ENCODE measurements at regions not wholly inside any gene's neighbourhood (a gene's known extent, or its start where the extent isn't known, plus 50 kb on each side); places are given as distances from the start of the nearest gene placed in this dataset.

DNA sequence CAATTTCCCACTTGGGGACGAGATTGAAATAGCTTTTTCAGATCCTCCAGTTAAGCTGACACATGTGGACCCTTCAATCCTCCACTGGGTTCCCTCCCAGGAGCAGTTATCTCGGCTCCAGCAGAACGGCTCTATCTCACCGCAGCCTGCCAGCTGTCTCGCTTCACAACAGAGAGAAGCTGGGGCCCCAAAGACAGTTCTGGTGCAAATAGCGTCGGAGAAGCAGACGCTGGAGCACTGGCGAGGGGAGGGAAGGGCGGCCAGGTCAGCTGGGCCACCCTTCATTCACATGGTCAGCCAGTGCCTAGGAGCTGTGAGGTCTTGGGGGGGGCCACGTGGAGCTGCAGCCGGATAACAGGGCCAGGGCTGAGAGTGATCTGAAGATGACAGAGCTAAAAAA, 141.3 kb upstream of the SDK2 start:
- DNase-seq, result no peak

DNA sequence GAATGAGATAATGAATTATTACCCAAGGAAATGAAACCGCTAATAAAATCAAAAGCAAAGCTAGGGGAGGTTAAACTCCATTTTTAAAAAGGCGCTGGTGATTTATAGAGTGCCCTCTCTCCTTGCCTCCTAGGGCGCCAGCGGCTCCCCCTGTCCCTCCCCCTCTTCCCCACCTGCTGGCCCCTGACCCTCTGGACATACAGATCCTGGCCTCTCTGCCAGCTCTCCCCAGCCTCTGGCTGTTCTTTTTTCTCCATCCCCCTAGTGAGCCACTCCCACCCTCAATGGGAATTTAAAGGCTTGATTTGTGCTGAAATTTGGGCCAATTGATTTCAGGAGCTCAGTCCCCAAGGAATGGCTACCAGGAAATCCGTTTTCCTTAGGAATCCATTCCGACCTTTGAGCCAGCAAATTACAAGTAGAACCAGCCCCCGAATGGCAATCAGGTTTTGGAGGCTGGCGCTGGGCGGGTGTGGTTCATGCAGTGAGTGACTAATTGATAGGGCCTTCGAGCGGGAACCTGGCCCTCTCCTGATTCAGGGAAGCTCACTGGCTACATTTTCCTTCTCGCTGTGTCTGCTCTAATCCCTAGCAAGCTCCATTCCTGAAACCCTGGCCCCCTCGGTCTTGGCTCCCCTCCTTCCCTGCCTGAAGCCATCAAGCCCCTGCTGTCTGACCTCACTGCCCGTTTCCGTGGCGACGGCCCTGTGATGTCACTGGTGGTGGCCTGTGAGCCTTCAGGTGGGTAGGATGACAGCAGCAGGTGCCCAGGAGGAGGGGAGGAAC, 141.9 kb upstream of the SDK2 start:
- no peak for DNase-seq

DNA sequence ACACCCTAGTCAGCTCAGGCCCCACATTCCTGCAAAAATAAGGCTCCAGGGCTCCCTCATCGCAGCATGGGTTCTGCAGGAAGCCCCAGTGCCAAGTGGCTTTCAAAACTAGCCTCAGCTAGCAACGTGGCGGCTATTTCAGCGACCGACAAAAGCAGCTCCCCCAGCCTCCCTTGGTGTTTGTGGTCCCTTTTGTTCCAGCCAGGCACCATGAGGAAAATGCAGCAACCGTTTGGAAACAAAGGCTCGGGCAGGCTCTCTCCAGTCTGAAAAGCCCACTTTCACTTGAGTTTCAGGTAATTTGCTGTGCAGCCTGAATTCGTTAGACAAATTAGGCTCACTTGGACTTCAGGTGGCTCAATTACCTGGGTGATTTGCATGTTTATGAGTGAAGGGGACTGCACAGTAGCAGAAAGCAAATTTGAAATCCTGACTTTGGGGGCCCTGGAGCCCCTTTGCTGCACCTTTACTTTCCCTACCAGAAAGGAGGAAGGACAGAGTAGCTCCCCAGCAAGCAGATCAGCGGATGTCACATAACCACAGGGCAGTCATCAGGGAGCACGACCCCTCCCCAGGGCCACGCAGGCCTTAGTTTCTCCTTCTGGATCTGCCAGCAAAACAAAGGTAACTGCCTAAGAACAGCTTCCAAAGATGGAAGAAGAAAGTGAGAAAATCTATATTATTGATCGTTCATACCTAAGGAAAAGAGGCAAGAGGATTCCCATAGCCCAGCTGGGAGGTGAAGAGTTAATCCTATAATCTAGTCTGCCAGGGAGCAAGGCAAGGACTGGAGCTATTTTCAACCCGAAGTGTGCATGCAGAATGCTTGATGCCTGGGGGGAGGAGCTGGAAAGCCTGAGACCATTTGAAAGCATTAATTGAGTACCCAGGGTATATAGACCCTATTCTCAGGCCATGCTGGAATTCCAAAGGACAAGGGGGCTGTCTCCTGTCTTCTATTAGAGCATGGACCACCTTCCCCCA, 143.1 kb upstream of the SDK2 start:
- DNase-seq, result no peak

DNA sequence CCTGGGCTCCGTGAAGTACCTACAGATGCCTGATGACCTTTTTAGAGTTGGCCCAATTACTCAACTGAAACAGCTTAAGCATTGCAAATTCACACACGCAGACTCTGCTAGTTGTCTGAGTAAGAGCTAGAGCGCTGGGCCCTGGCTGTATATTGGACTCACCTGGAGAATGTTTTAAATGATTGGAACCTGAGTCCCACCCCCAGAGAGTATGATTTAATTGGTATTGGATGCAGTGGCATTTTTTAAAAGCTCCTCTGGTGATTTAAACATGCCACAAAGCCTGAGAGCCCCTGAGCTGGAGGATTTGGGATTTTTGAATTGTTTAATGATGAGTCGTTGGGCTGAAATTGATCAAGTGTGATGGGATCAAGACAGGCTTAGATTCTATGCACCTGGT, 143.9 kb upstream of the SDK2 start:
- DNase-seq, result no peak

DNA sequence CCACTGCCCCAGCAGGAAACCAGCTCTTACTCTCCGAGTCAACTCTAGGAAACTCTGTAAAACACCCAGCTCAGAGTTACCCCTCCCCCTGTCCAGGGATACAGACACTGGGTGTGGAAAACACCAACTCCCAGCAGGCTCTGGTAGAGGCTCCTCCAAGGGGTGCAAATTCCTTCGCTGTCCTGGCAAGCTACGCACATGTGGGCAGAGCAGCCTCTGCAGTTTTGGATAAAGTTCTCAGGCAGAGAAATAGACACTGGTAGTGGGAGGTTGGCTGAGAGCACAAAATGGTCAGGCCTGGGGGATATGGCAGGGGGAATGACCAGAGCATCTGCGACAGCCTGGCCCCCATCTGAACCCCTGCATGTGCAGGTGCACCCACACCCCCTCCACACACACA, 146.9 kb upstream of the SDK2 start:
- no peak for DNase-seq

DNA sequence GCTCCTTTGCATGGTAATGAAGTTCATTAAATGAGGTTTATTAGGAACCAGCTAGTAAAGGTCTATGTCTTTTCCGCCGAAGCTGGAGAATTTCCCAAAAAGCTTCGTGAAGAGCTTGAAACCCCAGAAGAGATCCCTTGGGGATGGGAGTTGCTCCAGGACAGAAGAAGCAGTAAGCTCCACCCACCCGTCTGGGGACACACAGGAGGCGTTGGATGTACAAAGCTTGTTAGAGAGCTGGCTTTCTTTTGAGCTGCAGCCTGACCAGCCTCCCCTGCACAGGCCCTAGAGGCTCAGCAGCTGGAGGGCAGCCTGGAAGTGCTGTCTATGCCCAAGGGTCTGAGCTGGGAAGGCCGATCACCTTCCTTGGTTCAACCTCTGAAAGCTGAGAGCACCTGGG, 147.4 kb upstream of the SDK2 start:
- DNase-seq, result no peak

DNA sequence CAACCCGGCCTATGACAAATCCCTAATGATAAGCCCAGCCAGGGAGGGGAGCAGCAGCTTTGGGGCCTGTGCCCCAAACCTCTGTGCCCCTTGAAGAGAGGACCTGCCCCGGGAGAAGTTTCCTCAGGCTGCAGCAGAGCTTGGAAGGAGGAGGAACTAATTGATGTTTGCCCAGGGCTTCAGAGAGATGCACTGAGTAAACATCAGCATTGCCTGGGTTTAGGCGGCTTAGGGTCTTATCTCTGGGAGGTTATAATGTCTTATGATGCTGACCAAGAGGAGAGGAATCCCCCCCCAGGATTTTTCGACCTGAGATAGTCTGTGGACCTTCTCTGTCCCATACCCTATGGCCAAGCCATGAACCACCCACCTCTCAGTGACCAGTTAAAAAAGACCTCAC, 148.7 kb upstream of the SDK2 start:
- DNase-seq, result no peak

DNA sequence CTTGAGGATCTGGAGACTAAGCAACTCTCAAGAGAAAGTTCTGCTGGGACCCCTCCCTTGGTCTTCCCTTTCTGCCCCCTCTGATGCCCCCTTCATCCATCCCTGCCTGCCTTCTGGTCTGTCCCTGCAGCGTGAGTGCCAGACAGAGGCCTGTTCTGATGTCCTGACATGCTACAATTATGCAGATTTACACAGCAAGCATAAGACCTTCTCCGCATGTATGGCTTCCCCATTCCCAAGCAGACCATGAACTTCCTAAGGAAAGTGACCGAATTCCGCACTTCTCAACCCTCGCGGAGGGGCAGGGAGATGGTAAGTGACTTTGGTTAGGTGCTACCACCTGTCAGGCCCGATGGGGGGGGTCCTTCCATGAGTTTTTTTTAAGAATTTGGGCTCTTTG, 150.1 kb upstream of the SDK2 start:
- DNase-seq, result no peak

DNA sequence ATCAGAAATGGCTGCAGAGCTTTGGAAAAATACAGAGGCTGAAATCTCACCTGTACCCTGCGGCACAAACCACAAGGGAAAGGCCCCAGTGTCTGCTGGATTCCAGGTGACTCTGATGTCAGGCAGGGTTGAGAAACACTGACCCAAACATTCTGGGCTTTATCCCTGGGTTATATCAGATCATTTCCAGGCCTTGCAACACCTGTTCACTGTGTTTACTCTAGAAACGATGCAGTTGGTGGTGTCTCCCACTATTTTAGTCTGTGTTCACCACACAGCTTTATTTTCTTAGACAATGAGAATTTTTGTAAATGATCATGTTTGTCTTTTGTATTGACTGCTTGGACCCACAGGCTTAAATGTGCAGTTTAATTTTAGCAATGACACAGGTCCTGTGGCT, 151.5 kb upstream of the SDK2 start:
- no peak for DNase-seq

DNA sequence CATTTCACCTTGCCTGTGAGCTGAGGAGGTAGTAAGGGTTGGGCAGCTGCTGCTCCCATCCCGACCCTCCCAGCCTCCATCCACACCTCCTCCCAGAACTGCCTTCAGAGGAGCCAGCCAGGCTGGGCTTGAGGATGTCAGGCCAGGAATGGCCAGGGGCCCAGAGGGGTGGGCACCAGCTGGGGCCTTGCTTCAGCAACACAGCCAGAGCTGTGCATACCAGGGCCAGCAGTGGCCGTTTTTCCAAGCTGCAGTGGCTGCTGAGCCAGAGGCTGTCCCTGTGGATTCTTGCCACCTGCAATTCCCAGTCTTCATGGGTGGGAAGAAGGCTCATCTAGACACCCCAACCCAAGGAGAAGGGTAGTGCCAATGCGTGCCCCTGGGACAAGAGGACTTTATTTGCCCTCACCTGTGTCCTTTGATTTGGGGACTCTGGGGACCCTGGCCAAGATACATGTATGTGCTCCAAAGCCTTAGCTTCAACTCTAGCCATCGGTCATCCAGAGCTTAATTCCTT, 153.4 kb upstream of the SDK2 start:
- DNase-seq, result peak in 2 of 14 donors; percentile 1 to 3

DNA sequence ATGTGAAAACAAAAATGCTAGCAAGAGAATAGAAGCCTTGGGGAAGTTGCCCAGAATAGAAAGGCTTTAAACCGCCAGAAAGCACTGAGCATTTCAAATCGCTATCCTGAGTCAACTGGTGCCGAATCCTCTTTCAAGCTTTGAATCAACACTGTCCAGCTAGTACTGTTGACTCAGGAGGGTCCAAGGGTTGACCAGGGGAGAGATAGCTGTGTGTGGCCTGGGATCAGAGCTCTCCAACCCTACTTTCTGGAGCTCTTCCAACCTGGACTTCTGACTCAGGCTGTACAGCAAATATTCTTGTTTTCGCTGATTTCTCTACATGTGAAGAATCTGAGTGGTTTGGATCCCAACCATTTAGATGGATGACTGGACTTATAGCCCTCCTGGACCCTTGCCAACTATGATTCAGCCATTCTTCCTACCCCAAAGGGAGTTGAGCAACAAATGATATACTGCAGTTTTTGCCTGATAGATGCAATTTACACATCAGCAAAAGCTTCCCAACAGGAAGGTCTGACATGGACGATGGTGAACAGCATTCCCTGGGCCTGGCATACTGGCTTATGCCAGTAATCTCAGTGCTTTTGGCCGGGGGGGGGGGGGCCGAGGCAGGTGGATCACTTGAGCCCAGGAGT, 154.0 kb upstream of the SDK2 start:
- no peak for DNase-seq

DNA sequence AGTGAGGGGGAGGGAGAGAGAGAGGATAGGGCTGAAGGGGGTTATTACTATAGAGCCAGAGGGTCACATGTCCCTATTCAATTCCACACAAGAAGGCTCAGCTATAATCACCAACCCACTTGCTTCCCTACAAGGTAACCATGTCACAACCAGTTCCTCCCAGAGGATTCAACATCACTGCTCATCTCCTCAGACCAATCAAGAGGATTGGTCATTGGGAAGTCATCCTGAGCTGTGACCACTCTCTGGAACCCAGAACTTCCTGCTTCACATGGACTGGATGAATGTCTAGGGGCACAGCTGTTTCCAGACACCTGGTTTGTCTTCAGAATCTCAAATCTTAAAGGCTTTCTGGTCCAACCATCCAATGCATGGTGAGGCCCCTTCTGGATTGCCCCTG, 154.9 kb upstream of the SDK2 start:
- no peak for DNase-seq

DNA sequence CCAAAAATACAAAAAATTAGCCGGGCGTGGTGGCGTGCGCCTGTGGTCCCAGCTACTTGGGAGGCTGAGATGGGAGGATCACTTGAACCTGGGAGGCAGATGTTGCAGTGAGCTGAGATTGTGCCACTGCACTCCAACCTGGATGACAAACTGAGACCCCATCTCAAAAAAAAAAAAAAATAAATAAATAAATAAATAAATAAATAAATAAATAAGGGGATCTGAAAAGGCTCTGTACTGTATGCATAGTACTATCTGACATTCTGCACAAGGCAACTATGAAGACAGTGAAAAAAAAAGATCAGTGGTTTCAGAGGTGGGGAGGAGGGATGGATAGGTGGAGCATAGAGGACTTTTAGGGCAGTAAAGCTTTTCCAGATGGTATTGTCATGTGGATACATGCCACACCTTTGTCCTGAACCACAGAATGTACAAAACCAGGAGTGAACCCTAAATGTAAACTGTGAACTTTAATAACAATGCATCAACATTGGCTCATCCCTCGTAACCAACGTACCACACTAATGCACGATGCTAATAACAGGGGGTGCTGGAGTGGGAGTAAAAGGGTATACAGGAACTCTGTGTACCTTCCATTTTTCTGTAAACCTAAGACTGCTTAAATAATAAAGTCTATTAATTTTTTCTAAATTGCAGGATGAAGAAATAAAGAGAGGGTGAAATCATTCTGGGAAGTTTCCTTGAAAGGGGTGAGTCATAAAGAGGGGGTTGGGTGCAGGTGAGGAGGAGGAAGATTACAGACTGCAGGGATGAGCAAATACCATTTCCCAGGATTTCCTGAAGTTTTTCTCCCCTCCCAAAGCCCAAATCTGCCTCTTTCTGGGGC, 155.8 kb upstream of the SDK2 start:
- no peak for DNase-seq

DNA sequence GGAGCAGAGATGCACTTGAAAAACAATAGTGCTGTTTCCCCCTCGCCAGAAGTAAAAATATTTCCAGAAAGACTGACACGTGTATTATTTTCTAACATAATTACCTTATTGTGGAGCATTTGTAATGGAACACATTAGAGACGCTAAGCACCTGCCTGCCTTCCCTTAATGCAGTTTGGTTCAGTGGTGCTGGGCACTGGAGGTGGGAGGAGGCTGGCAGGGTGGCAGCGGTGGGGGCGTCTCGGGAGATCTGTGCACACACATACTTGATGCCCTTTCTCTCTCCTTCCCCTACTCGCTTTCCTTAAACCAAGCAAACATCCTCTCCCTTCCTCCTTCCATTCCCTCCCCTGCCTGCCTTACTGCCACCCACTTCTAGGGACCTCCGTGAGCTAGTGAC, 156.6 kb upstream of the SDK2 start:
- DNase-seq, result no peak

DNA sequence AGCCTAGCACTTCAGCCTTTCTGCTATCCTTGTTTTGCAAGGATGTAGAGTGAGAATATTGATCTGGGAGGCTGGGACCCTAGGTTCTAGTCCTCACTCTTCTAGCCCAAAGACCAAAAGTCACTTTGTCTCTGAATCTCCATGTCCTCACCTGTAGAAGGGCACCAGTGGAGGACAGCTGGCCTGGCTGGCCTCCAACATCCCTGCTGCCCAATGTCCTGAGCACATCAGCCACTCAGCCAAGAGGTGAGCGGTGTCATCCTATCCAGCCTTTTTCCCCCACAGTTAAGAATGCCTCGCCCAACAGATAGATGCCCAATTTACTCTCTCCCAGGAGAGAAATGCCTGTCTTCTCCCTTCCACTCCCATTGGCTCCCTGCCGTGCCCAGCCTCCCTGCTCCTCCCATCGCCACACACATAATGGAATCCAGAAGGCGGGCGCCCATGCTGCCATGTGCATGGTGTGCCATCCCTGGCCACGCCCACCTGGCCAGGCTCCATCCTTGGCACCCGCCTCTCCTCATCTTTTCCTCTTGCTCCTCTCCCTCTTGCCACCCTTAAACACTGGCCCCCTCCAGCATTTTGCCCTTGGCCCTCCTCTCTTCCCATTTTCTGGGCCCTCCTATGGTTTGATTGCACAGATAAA, 157.3 kb upstream of the SDK2 start:
- no peak for DNase-seq

DNA sequence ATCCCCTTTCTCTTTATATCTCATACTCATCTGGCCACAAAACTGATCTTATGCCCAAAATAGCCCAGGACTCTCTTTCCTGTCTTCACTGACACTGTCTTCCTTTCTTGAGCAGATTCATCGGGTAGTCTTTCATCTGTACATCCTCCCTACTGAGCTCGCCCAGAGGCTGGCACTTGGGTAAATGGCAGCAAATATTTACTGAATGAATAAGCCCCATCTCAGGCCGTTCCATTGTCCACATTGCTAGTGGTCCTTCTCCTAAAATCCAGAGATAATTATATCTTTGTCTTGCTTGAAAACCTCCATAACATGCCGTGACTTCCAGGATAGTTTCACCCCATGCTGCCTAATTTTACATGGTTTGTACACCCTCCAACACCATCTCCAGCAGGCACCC, 158.1 kb upstream of the SDK2 start:
- no peak for DNase-seq

DNA sequence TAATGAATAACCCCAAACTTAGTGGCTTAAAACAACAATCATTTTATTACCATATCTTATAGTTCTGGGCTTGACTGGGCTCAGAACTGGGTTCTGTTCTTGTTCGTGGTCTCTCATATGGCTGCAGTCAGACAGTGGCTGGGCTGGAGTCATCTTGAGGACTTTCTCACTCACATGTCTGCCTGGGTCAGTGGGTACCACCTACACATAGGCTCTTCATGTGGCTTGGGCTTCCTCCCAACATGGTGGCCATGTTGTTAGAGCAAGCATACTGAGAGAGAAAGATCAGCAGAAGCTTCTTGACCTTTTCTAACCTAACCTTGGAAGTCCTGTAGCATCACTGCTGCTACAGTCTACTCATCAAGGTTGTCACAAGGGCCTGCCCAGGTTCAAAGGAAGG, 158.6 kb upstream of the SDK2 start:
- DNase-seq, result no peak

DNA sequence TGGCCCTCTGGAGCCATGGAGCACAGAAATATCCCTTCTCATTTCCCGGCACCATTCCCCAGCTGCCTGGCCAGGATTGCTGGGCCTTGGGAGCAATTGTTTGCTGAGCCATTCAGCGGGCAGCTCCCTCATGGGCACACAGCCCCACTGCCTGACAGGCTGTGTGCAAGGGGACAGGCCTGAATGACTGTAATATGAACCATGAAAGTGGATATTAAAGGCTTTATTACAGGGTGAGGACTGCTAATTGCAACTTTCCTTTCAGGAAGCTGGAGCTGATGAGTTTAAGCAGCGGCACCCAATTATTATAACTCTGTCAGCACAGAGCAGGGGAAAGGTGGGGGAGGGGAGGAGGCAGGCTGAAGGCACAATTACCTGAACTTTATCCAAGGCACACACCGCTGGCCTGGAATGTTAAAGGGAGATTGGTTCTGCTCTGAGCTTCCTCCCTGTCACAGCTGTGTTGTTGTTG, 159.8 kb upstream of the SDK2 start:
- no peak for DNase-seq

DNA sequence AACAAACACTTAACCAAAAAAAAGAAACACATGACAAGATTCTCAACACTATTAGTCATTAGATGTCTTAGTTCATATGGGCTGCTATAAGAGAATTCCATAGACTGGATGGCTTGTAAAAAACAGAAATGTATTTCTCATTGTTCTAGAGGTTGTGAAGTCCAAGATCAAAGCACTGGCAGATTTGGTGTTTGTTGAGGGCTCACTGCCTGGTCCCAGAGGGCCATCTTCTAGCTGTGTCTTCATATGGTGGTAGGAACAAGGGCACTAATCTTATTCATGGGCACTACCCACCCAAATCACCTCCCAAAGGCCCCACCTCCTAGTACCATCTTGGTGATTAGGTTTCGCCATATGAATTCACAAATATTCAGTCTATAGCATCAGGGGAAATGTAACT, 162.5 kb upstream of the SDK2 start:
- no peak for DNase-seq

DNA sequence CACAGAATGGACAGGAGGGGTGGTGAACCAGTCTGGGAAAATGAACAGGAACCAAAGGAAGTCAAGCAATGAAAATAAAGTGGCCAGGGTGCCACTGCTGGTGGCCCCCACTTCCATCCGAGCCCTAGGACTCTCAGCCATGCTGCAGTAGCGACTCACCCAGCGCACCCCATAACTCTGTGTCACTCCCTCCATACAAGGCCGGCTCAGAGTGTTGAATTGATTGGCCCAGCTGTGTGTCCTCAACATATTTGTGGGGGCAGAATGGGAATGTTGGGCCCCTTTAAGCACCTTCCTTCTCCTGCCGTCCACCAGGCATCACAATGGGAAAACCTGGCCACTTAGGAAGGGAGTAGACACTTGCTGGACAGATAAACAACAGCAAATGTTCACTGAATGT, 169.0 kb upstream of the SDK2 start:
- no peak for DNase-seq

DNA sequence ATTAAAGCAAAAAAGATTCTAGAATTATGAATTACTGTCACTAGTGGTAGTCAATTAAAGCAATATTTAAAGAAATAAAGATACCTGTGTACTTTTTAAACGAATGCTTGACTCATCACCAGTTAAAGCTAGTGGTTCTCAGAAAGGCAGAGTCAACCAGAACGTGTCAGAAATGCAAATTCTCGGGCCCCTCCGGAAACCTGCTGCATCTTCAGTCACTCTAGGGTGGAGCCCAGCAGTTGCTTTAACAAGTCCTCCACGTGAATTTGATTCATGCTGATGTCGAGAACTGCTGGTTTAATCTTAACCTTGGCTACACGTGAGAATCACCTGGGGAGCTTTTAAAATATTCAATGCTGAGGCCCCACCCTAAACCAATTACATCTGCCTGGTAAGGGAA, 169.8 kb upstream of the SDK2 start:
- no peak for DNase-seq

DNA sequence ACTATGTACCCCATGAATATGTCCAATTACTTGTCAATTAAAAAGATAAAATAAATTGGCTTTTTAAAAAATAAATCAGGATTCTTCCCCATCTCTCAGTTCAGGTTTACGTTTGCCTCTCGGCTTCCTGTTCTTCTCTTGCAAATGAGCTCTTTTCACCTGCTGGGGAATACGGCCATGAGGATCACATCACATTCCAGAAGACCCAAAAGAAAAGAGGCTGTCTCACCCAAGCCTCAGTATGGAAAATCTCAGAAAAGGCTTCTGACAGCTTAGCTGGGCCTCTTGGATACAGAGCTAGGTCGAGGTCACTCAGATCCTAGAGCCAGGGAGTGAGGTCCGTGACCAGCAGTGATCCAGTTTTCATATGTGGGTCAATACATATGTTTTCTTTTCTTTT, 171.2 kb upstream of the SDK2 start:
- no peak for DNase-seq

Data from C1 segment of cervical spinal cord (tissue), 14 donors.